Stimulated activated CD4-positive, alpha-beta T cell treated with anti-CD3 and anti-CD28 coated beads, Interleukin-2, amount 100 ng/mL, for 24 hours (primary cell): ENCODE measurements at regions not wholly inside any gene's neighbourhood (a gene's known extent, or its start where the extent isn't known, plus 50 kb on each side); places are given as distances from the start of the nearest gene placed in this dataset.
"Not testable (repeated sequence)": the region's sequence is repeated elsewhere in the genome, so short reads cannot be mapped to it uniquely, and the experiment has no call there.

Experiments
- DNase-seq, 2 donors: peaks; one replicate each; pipeline ENCODE4 v3.0.0-alpha.2; 2020

DNA sequence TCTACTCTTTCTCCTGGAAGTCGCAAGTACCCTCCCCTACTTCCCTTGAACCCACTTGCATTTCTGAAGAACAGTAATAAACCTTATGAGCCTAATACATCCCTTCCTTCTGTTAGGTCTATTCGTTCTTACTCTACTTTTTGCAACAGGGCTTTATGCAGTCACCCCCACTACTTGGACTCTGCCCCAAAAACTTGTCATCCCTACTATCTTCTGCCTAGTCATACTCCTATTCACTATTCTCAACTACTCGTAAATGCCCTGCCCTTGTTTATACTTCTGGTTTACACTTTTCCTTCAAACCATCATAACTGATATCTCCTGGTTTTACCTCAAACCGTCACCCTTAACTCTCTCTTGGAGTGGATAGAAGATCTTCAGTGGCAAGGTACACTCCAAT is 55.2 kb upstream of the SLIT2 start:
- DNase-seq, result no peak

DNA sequence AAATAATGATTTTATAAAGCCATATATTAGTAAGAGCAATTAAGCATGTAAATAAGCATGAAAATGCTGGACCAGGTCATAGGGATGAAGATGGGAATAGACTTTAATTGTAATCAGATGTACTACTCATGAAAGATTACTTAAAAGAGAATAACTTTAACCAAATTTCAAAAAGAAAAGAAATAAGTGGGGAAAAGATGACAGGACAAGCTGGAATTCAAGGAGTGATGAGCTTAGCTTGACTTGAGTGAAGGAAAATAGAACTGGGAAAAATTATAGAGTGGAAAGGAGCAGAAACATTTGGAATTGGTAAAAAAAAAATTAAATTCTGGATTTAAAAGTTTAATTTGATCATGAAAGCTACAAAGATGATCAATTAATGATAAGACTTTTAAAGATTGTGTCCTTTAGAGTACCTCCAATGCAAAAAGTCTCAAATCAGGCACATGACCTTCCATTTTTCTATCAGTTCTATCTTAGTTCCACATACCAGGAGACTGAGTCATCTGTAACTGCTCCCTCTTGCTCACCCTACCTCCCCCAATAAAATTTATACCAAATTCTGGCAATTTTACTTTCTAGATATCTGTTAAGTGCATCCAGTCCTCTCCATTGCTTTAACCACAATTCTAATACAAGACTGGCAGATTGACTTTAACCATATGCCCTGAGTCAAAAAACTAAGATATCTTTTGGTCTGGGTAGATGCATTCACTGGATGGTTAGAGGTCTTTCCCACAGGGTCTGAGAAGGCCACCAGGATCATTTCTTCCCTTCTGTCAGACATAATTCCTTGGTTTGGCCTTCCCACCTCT is 56.4 kb upstream of the SLIT2 start:
- no peak for DNase-seq

DNA sequence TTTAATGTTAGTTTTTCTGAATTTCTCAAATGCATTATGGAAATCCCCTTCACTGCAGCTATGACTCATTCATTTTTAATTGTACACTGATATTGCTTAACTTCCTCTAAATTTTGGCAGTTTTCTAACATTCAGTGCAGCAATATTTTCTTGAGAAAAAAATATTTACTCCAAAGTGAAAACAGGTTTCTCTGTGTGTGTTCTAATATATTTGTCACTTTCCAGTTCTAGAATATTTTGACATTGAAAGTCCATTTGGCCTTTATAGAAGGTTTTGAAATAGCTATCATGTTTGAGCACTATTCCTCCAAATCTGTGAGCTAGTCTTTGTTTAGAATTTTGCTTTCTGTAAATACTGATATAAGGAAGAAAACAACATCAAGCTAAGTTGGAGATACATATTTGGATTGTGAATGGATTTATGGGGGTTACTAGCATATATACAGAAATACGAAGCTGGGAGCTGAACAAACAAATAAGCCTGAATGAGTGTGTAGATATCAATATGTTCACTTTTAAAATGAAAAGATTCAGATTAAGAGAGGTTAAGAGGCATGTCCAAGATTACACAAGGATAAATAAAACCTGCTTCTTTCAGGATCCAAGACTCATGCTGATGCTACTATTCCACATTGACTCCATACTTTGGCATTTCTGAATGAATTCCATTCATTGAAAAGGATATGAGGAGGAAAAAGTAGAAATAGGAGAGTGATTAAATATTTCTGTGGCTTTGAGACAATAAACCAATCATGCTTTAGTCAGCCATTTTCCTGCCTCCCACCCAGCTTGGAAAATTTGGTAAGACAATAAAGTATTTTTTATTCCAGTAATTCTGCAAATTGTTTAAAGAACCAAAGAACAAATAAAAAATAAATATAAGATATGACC is 57.3 kb upstream of the SLIT2 start:
- no peak for DNase-seq

DNA sequence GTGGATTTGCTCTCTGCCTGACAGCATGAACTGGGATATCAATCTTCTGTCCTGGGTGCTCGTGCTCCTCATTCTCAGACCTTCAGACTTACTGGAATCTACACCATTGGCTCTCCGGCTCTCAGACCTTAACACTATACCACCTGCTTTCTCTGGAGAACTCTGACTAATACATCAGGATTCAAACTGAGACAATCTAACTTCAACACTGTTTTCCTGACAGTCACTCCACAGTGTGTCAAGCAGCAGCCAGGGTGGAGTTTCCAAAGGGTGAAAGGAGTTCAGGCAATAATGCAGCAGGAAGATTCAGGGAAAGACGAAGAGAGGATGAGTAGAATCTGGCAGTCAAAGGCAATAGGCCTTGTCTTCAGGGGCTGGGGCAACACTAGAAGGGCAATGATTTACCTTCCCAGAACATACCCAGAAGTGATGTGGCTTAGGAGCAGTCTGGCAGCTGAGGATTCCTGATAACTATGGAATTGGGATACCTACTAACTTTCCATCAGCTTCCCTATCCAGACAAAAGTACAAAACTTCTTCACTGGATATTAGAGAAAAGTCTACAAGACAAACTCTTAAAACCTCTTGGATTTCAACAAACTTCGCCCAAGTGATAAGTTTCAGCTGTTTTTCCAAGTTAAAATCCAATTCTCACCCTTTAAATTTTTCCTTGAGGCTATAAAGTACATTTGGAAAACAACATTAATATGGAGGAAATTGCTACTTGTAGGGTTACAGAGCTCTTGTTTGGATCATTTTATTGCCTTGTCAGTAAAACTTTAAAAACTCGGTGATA is 58.4 kb upstream of the SLIT2 start:
- no peak for DNase-seq

DNA sequence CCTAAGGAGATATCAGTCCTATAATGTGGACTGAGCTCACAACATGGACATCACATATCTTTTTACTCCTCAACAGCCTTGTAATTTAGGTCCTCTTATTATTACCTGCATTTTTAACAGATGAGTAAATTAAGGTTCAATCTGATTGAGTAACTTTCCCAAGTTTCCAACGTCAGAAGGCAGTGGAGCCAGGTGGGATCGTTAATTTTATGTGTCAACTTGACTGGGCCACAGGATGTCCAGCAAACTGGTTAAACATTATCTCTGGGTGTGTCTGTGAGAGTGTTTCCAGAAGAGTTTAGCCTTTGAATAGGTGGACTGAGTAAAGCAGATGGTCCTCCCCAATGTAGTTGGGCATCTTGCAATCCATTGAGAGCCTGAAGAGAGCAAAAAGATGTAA is 59.0 kb upstream of the SLIT2 start:
- DNase-seq, result no peak

DNA sequence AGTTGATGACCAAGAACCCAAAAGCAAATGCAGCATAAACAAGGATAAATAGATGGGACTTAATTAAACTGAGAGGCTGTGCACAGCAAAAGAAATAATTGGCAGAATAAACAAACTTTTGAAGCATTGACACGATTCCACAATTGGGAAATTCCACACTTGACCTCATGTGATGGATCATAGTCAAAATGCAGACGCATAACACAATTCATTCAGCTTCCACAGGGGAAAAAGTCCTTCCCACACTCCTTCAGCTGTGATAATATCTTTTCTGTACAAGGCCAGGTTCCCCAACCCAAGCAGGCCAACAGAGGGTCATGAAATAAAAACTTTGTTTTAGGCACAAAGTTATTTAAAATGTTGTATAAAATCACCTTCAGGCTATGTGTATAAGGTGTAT is 66.6 kb upstream of the SLIT2 start:
- DNase-seq, result no peak

- not testable (repeated sequence) for DNase-seq
Measured at GRCh38 chr4:20183131-20183530, 68.6 kb upstream of the SLIT2 start.

DNA sequence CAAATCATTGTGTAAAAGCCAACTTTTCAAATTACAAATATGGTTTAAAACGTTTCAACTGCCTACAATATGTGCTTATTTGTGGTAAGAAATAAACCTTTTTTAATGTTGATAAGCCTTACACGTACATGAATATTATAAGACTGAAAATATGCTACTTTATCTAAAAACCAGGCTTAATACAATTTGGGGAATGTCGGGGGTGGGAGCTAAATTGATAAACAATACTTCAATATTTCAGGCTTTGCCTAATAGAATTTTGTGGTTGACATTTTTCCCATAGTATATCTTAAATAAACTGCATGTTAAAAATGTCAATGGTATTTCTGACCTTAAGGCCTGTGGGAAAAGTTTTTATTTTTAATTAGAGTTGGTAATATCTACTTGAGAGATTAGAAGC is 69.8 kb upstream of the SLIT2 start:
- no peak for DNase-seq

DNA sequence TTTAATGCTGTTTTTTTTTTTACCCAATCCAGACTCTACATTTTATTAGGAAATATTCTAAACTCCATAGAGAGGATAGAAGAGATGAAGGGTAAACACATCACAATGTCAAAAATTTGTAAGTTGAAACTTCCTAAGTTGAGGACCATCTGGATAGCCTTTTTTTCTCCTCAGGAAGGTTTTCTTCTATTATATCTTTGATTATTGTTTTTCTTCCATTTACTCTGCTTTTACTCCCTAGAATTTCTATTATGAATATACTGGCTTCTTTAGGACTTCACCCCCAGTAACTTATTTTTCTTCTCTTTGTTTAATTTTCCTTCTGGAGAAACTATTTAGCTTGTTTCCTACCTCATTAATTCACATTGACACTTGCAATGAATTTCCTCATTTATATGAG is 71.2 kb upstream of the SLIT2 start:
- DNase-seq, result no peak

- DNase-seq, result no peak
Measured at GRCh38 chr4:20178902-20179576, 72.7 kb upstream of the SLIT2 start.

DNA sequence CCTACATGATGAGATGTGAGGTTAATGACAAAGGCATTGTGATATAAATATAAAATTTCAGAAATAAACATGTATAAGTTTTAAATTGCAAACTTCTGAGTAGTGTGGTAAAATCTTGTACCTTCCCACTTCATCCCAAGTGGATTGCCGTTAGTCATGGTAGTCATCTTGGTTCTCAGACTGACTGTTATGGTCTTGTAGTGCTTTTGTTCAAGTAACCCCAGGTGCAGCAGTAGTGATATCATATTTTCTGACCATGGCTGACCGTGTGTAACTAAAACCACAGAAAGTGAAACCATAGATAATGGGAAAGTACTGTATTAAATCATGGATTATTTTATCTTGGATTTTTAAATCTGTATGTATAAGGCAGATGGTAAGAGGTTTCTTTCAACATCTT is 74.8 kb upstream of the SLIT2 start:
- no peak for DNase-seq

- no peak for DNase-seq
Measured at GRCh38 chr4:20172070-20172760, 79.5 kb upstream of the SLIT2 start.

DNA sequence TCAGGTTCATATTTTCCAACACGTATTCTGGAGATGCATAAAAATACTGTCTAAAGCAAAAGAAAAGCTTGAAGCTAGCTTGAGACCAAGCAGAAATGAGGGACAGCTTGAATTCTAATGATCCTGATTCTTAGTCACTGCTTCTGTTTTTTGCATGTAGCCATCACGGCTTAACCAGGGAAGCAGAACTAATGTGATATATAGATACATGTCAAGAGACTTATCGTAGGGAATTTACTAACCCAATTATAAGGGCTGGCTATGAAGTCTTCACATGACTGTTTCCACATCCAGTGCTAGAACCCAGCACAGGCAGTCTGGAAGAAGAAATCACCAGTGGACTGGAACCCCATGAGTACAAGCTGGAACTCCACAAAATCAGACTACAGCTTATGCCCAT is 85.2 kb upstream of the SLIT2 start:
- no peak for DNase-seq

DNA sequence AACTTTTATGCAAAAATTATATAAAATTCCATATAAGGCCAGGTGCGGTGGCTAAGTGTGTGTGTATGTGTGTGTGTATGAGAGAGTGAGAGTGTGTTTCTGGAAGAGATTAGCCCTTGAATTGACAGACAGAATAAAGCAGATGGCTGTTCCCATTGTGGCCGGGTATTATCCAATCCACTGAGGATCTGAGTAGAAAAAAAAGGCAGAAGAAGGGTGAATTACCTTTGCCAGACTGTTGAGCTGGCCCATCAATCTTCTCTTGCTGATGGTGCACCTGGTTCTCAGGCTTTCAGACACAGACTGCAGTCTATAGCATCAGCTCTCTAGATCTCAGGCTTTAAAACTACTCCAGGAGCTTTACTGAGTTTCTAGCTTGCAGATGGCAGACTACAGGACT is 92.2 kb upstream of the SLIT2 start:
- no peak for DNase-seq

DNA sequence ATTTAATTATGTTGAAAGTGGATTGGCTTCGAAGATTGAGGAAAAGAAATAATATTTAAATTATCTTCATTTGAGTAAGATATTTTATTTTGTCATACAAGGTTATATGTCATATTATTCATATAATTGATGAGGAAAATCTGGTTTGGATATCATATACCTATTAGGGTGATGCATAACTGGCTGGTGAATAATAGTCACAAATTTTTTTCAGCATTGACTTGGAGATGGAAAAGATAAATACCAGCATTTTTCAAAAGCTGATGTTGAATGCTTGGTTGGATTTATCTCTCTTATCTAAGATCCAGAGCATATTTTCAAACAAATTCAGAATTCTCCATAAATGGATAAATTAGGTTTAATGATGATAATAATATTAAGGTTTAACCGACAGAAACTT is 93.5 kb upstream of the SLIT2 start:
- no peak for DNase-seq

- DNase-seq, result no peak
Measured at GRCh38 chr4:20151436-20151835, 100.3 kb upstream of the SLIT2 start.

DNA sequence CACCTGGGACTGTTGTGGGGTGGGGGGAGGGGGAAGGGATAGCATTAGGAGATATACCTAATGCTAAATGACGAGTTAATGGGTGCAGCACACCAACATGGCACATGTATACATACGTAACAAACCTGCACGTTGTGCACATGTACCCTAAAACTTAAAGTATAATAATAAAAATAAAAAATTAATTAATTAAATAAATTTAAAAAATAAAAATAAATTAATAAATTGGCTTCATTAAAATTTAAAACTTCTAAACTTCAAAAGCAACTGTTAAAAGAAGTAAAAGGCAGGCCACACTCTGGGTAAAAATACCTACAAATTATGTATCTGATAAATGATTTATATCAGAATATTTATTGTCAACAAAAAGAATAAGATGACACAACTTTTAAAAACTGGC is 102.6 kb upstream of the SLIT2 start:
- not testable (repeated sequence) for DNase-seq

DNA sequence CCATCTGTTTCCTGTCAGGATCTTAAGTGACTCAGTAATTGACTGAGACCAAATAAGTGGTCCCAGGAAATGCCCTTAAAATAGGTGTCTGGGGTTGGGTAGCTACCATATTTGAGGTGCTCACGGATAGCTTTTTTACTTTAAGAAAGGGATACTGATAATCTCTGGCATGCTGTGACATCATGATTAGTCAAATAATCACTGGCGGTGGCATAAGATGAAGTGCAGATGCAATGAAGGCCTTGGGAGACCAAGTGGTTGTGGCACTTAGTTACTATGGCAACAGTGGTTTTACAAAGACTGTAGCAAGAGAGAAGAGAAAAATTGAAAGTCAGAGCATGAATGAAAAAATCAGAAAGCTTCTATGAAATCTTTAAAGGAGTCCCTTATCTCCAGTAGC is 114.5 kb upstream of the SLIT2 start:
- no peak for DNase-seq

DNA sequence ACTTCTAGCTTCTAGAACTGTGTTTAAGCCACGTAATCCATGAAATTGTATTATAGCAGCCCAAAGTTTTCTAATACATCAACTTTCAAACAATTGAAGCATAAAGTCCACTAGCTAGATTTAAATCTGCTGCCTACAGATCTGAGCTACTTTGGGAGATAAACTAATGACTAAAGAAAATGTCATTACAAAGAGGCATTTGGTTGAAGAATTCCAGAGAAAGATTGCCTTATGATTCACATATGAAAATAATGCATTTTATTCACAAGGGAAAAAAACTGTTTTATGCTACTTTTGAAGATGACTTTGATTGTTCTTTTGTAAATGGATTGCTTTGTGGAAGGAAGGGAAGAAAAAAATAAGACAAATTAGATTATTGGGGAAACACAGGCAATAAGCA is 124.1 kb upstream of the SLIT2 start:
- DNase-seq, result no peak

GRCh38 chr4:20126906-20127305 is 124.8 kb upstream of the SLIT2 start:
- no peak for DNase-seq

DNA sequence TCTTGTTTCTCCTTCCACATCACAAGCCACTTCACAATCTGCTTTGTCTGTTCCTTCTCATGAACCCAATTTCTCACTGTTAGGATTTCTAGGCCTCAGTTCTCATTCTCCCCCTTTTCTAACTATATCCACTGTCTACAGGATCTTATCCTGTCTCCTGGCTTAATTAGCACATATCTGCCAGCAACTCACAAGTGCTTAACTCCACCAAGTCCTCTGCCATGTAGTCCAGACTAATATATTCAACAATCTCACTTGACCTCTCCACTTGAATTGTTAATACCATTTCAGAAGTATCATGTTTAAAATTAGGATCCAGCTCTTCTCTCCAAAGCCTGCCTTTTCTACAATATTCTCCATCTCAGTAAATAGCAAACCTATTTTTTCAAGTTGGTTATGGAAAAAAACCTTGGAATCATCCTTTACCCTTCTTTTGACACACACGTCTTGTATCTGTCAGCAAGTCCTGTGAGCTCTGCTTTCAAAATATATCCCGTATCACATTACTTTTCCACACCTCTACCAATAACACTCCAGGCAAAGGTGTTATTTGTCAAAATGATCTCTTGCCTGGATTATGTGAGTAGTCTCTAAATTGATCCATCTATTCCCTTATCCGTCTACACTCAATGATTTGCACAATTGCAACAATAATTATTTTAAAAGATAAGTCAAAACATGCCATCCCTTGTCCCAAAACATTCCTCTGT is 127.2 kb upstream of the SLIT2 start:
- DNase-seq, result no peak
